Activated naive CD8-positive, alpha-beta T cell treated with anti-CD3 and anti-CD28 coated beads, Interleukin-2, amount 10 ng/mL, durations not matched to agents 7 days and 5 days (primary cell): ENCODE measurements at regions not wholly inside any gene's neighbourhood (a gene's known extent, or its start where the extent isn't known, plus 50 kb on each side); places are given as distances from the start of the nearest gene placed in this dataset.
"Not testable (repeated sequence)": the region's sequence is repeated elsewhere in the genome, so short reads cannot be mapped to it uniquely, and the experiment has no call there.

Experiments used
- ATAC-seq: fragments of 150-1000 bp; cut with Tn5 transposase; one replicate; pipeline ENCODE4 v1.10.0; 2021; ENCODE audit warnings: low read depth, moderate library complexity
- POLR2A ChIA-PET: fragments of 350-600 bp; sonication (Branson Sonifier 250); formaldehyde crosslinking; loops from one replicate; lab custom pipeline; 2021; ENCODE audit warnings: antibody characterized with exemption; lab: Charles Lee
- DNase-seq: peaks from one replicate; pipeline ENCODE4 v3.0.0; 2021
- H3K27ac Mint-ChIP-seq: one replicate; pipeline ENCODE4 v1.8.0; 2022; ENCODE audit warnings: mild to moderate bottlenecking, mixed read lengths
- H3K27me3 Mint-ChIP-seq: one replicate; pipeline ENCODE4 v1.8.0; 2022; ENCODE audit warnings: mild to moderate bottlenecking, moderate library complexity, mixed read lengths
- H3K36me3 Mint-ChIP-seq: one replicate; pipeline ENCODE4 v1.8.0; 2021; ENCODE audit warnings: mild to moderate bottlenecking, mixed read lengths
- H3K4me1 Mint-ChIP-seq: one replicate; pipeline ENCODE4 v1.8.0; 2021; ENCODE audit warnings: mixed read lengths
- H3K4me3 Mint-ChIP-seq: one replicate; pipeline ENCODE4 v1.8.0; 2022; ENCODE audit warnings: mild to moderate bottlenecking, moderate library complexity, mixed read lengths
- H3K9me3 Mint-ChIP-seq: one replicate; pipeline ENCODE4 v1.8.0; 2021; ENCODE audit warnings: mixed read lengths

DNA sequence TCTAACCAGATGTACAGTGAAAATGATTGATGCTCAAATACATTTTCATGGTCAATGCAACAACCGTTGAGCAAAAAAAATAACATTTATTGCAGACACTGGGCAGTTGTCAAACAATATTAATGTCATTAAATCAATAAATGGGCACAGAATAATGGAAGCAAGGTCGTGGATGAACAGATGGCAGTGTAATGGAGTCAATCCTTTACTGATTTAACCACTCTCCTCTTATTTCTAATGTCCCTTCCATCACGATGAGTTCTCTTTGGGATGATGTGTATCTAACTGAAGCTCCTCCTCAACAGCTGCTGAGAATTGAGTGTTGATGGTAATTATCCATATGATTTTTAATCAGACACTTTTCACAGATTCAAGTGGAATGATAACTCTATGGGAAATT, 114.9 kb upstream of the ZNF658 start:
- ATAC-seq, H3K36me3 Mint-ChIP-seq, H3K27ac Mint-ChIP-seq, POLR2A ChIA-PET, H3K27me3 Mint-ChIP-seq, H3K9me3 Mint-ChIP-seq, H3K4me3 Mint-ChIP-seq, H3K4me1 Mint-ChIP-seq, DNase-seq: not testable (repeated sequence)

DNA sequence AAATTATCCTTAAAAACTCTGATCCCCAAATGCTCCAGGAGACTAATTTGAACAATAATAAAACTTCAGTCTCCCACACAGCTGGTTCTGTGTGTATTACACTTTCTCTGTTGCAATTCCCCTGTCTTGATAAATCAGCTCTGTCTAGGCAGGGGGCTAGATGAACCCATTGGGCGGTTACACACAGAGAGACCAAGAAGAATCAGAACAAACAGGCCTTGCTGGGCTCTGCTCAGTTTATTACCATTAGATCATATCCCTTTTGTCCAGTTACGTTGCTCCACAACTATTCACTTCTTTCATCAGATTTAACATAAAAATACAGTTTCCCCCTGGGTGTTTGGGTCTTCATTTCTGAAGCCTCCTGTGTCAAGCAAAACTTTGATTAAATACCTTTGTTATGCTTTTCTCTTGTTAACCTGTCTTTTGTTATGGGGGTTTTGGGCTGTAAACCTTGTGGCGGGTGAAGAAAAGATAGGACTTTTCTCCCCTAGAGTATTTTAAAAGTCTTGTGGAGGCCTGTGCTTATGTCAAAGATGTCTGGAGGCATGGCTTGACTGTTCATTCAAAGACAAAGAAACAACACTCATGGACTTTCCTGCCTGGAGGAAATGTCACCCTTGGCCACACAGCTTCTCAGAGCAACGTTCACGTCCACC, 109.3 kb upstream of the ZNF658 start:
- H3K9me3 Mint-ChIP-seq, H3K27me3 Mint-ChIP-seq, H3K4me1 Mint-ChIP-seq, ATAC-seq, DNase-seq, H3K36me3 Mint-ChIP-seq, H3K4me3 Mint-ChIP-seq, H3K27ac Mint-ChIP-seq, POLR2A ChIA-PET: not testable (repeated sequence)

DNA sequence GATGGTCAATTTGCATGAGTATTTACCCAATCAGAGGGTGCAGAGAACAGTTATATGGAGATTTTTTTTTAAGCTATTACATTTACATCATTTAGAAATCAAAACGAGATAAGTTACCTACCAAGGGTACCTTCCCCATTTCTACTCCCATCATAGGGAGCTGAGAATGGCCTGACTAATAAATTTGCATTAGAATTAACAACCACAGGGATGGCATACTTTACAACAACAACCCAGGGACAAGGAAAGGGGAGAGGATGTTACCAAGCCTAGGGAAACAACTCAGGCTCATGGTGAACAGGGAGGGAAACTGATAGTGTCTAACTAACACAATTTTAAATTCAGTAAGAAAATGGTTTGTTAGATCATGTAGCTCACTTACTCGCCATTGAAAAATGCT, 105.8 kb upstream of the ZNF658 start:
- POLR2A ChIA-PET, DNase-seq, H3K27ac Mint-ChIP-seq, H3K27me3 Mint-ChIP-seq, H3K36me3 Mint-ChIP-seq, H3K9me3 Mint-ChIP-seq, ATAC-seq, H3K4me1 Mint-ChIP-seq, H3K4me3 Mint-ChIP-seq: not testable (repeated sequence)

GRCh38 chr9:66795723-66796503, 104.6 kb upstream of the ZNF658 start:
- DNase-seq, H3K27ac Mint-ChIP-seq, H3K4me1 Mint-ChIP-seq, H3K36me3 Mint-ChIP-seq, H3K4me3 Mint-ChIP-seq, POLR2A ChIA-PET, ATAC-seq, H3K27me3 Mint-ChIP-seq, H3K9me3 Mint-ChIP-seq: not testable (repeated sequence)

- H3K27me3 Mint-ChIP-seq, ATAC-seq, H3K36me3 Mint-ChIP-seq, H3K4me3 Mint-ChIP-seq, H3K9me3 Mint-ChIP-seq, DNase-seq, H3K4me1 Mint-ChIP-seq, H3K27ac Mint-ChIP-seq, POLR2A ChIA-PET: not testable (repeated sequence)
Observed at GRCh38 chr9:66797905-66798616, 102.5 kb upstream of the ZNF658 start.

GRCh38 chr9:66803619-66804018, 96.9 kb upstream of the ZNF658 start:
- H3K36me3 Mint-ChIP-seq, H3K4me1 Mint-ChIP-seq, DNase-seq, ATAC-seq, POLR2A ChIA-PET, H3K4me3 Mint-ChIP-seq, H3K9me3 Mint-ChIP-seq, H3K27me3 Mint-ChIP-seq, H3K27ac Mint-ChIP-seq: not testable (repeated sequence)

DNA sequence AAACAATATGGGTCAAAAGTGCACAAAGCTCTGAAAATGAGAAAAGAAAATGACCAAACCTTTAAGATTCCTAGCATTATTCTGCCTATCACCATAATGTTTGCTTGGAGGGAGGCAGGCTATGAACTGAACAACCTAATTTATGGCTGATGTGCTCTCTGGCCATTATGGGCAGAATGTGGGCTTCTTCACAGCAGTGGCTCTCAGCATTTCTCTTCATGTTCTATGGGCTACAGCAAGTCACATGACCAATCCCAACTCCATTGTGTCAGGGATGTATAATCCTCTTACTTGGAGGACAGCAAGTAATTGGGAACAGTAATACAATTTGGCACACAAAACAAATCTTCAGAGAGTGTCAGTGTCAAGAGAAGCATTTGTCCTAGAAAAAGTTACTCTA, 90.3 kb upstream of the ZNF658 start:
- H3K27ac Mint-ChIP-seq, DNase-seq, H3K27me3 Mint-ChIP-seq, H3K9me3 Mint-ChIP-seq, H3K4me3 Mint-ChIP-seq, H3K4me1 Mint-ChIP-seq, ATAC-seq, H3K36me3 Mint-ChIP-seq, POLR2A ChIA-PET: not testable (repeated sequence)

- H3K4me3 Mint-ChIP-seq, H3K4me1 Mint-ChIP-seq, POLR2A ChIA-PET, H3K36me3 Mint-ChIP-seq, H3K9me3 Mint-ChIP-seq, ATAC-seq, H3K27ac Mint-ChIP-seq, DNase-seq, H3K27me3 Mint-ChIP-seq: not testable (repeated sequence)
Observed at GRCh38 chr9:66812367-66812766, 88.2 kb upstream of the ZNF658 start.

DNA sequence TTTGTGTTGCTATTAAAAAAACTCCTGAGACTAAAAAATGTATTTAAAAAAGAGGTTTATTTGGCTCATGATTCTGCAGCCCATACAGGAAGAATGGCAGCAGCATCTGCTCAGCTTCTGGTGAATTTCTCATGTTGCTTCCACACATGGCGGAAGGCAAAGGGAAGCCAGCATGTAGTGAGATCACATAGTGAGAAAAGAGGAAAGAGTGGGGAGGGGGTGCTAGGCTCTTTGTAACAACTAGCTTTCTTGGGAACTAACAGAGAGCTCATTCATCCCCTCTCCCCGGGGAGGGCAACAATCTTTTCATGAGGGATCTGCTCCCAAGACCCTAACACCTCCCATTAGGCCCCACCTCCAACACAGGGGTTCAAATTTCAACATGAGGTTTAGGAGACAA, 87.6 kb upstream of the ZNF658 start:
- POLR2A ChIA-PET, H3K27ac Mint-ChIP-seq, ATAC-seq: not testable (repeated sequence)

DNA sequence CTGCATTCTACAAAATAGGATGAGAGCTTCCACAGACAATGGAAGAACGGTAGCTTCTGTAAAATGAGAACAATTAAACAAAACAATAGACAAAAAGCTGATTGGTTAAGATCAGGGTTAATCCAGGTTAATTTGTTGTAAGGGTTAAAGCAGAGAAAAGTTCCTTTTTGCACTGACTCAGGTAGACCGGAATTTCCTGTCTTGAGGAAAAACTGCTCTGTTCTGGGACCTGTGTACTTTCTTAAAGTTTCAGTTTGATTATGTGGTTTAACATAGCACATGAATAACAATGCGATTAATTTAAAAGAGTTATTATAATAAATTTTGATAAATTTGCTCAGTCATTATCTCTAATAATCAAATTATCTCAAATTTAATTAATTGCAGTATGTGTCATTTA, 86.5 kb upstream of the ZNF658 start:
- H3K27ac Mint-ChIP-seq, H3K9me3 Mint-ChIP-seq, H3K4me1 Mint-ChIP-seq, ATAC-seq, H3K36me3 Mint-ChIP-seq, DNase-seq, H3K4me3 Mint-ChIP-seq, H3K27me3 Mint-ChIP-seq, POLR2A ChIA-PET: not testable (repeated sequence)

More for the DNA sequence above, 87.6 kb upstream of the ZNF658 start:
- not testable (repeated sequence) for H3K27me3 Mint-ChIP-seq, H3K4me1 Mint-ChIP-seq, DNase-seq, H3K9me3 Mint-ChIP-seq, H3K36me3 Mint-ChIP-seq, H3K4me3 Mint-ChIP-seq

DNA sequence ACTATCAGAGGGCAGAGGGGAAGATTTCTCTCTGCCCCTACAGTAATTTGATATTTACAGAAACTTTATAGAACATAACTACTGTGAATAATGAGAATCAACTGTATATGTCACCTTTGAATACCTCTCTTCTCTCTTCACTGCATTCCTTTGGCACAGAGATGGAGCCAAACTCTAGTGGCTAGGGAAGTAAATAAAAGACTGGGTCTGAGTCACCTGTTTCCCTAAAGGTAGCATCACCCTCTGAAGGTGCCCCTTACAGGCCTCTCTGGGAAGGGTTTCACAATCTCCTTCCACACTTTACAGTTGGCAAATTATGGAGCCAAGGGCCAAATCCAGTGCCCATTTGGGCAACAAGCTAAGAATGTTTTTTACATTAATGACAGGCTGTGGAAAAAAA, 81.0 kb upstream of the ZNF658 start:
- ATAC-seq, H3K9me3 Mint-ChIP-seq, DNase-seq, H3K27me3 Mint-ChIP-seq, H3K4me3 Mint-ChIP-seq, H3K4me1 Mint-ChIP-seq, H3K27ac Mint-ChIP-seq, POLR2A ChIA-PET, H3K36me3 Mint-ChIP-seq: not testable (repeated sequence)

- H3K27ac Mint-ChIP-seq, H3K36me3 Mint-ChIP-seq, DNase-seq, H3K4me1 Mint-ChIP-seq, H3K9me3 Mint-ChIP-seq, ATAC-seq, POLR2A ChIA-PET, H3K4me3 Mint-ChIP-seq, H3K27me3 Mint-ChIP-seq: not testable (repeated sequence)
Observed at GRCh38 chr9:66820014-66820660, 80.4 kb upstream of the ZNF658 start.

- DNase-seq, H3K27ac Mint-ChIP-seq, H3K27me3 Mint-ChIP-seq, POLR2A ChIA-PET, H3K9me3 Mint-ChIP-seq, H3K4me3 Mint-ChIP-seq, ATAC-seq, H3K4me1 Mint-ChIP-seq, H3K36me3 Mint-ChIP-seq: not testable (repeated sequence)
Observed at GRCh38 chr9:66824169-66824568, 76.4 kb upstream of the ZNF658 start.
